Fibroblast of mammary gland (primary cell): ENCODE measurements at regions not wholly inside any gene's neighbourhood (a gene's known extent, or its start where the extent isn't known, plus 50 kb on each side); places are given as distances from the start of the nearest gene placed in this dataset.

Source experiments
- DNase-seq: peaks from one replicate; pipeline ENCODE4 v3.0.0-alpha.2; 2010; ENCODE audit warnings: low read depth
- H3K4me3 ChIP-seq: 2 replicates; pipeline ENCODE4 v1.5.1; 2011; ENCODE audit warnings: low read depth, mild to moderate bottlenecking, low read length, moderate library complexity; ENCODE audit not compliant: control insufficient read depth
- TF ChIP-seq, protein P1 (sequence below): conservative IDR thresholded peaks from 2 replicates; pipeline ENCODE4 v1.5.1; 2011; ENCODE audit warnings: low read depth, low read length, inconsistent platforms; ENCODE audit not compliant: control insufficient read depth, insufficient read depth

- TF ChIP-seq, protein P1, sequence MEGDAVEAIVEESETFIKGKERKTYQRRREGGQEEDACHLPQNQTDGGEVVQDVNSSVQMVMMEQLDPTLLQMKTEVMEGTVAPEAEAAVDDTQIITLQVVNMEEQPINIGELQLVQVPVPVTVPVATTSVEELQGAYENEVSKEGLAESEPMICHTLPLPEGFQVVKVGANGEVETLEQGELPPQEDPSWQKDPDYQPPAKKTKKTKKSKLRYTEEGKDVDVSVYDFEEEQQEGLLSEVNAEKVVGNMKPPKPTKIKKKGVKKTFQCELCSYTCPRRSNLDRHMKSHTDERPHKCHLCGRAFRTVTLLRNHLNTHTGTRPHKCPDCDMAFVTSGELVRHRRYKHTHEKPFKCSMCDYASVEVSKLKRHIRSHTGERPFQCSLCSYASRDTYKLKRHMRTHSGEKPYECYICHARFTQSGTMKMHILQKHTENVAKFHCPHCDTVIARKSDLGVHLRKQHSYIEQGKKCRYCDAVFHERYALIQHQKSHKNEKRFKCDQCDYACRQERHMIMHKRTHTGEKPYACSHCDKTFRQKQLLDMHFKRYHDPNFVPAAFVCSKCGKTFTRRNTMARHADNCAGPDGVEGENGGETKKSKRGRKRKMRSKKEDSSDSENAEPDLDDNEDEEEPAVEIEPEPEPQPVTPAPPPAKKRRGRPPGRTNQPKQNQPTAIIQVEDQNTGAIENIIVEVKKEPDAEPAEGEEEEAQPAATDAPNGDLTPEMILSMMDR = no peak
- H3K4me3 ChIP-seq = no peak overlapping the region
- no peak for DNase-seq
Measured at GRCh38 chr1:243996223-243996622, 54.9 kb upstream of the ZBTB18 start.

- peak; percentile 9 for DNase-seq
Measured at GRCh38 chr1:243991650-243992049, 59.4 kb upstream of the ZBTB18 start.

GRCh38 chr1:243984788-243985187, 66.3 kb upstream of the ZBTB18 start:
- TF ChIP-seq, protein P1 = no peak
- no peak overlapping the region for H3K4me3 ChIP-seq
- DNase-seq = no peak

More at GRCh38 chr1:243991650-243992049, 59.4 kb upstream of the ZBTB18 start:
- no peak overlapping the region for H3K4me3 ChIP-seq
- TF ChIP-seq, protein P1 = no peak

- TF ChIP-seq, protein P1 = no peak
- DNase-seq = peak; percentile 5
- no peak overlapping the region for H3K4me3 ChIP-seq
Measured at GRCh38 chr1:243982447-243983018, 68.5 kb upstream of the ZBTB18 start.

GRCh38 chr1:243980471-243980870, 70.6 kb upstream of the ZBTB18 start:
- no peak overlapping the region for H3K4me3 ChIP-seq
- TF ChIP-seq, protein P1 = no peak
- DNase-seq = no peak

DNA sequence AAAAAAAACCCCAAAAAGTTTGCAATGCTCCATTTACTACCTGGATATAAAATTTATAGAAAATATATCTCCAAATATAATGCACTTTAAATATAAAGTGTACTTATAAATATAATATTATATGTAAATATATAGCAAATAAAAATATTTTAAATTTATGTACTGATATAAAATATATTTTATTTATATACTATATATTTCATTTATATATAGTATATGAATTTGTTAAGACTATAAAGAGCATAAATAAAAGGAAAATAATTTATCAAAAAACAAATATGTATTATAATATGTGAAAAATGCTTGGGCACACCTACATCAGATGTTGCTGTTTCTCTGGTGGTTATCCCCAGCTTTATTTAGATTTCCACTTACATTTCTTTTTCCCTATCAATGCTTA, 71.0 kb upstream of the ZBTB18 start:
- DNase-seq = no peak
- no peak overlapping the region for H3K4me3 ChIP-seq
- TF ChIP-seq, protein P1 = no peak

DNA sequence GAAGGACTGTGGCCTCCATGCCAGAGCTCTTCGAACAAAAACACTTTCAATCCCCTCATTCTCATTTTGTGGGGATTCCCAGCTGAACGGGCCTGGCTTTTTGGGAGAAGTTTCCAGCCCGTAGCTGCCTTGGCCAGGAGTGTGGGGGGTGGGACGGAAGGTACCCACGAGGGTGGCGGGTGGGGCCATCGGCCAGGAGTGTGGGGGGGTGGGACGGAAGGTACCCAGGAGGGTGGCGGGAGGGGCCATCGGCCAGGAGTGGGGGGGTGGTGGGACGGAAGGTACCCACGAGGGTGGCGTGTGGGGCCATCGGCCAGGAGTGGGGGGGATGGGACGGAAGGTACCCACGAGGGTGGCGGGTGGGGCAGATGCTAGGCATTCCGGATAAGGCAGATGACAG, 71.7 kb upstream of the ZBTB18 start:
- no peak for DNase-seq
- TF ChIP-seq, protein P1 = no peak
- no peak overlapping the region for H3K4me3 ChIP-seq
